ENCODE measurements at regions not wholly inside any gene's neighbourhood (a gene's known extent, or its start where the extent isn't known, plus 50 kb on each side); places are given as distances from the start of the nearest gene placed in this dataset.

DNA sequence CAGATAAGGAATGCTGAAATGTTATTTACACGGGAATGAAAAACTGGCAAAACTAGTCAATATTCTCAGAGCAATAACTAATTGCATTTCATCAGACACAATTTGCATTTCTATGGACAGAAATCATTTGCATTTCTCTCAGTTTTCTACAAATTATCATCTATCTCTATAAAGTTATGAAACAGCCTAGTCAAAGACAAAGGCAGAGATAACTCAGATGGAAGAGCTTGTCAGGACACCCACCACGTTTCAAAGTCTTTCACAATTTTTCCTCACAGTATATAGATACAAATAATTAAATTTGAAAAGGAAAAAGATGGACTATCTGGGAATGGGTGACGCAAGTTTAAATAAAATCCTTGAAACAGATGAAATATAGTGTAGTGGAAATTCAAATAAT lies 230.8 kb downstream of the GASK1B start:
- H2AK5ac ChIP-seq (ENCODE audit: low read length) = no peak overlapping the region
- H3K4ac ChIP-seq (ENCODE audit: low read depth, low read length) = no peak overlapping the region
- H2BK120ac ChIP-seq (ENCODE audit: insufficient read depth, low read length, poor library complexity) = no peak overlapping the region
- H4K91ac ChIP-seq (ENCODE audit: low read depth, low read length) = no peak overlapping the region
- H3K4me3 ChIP-seq (ENCODE audit: low read depth, low read length) = no peak overlapping the region
- no peaks in the 10 kb centered on the region for H3K36me3 ChIP-seq (ENCODE audit: control insufficient read depth in 1 of 2, insufficient read depth in 2 of 2, low read length in 2 of 2)
- H2BK12ac ChIP-seq (ENCODE audit: low read length) = no peak overlapping the region
- H3K9ac ChIP-seq (ENCODE audit: low read length) = no peak overlapping the region
- H2BK5ac ChIP-seq (ENCODE audit: low read depth, low read length, poor library complexity) = no peak overlapping the region
- DNase-seq = no peak
- no peak overlapping the region for H4K8ac ChIP-seq (ENCODE audit: low read depth, low read length)
- H3K27ac ChIP-seq (ENCODE audit: low read depth, low read length) = no peak overlapping the region
- no peak overlapping the region for H2AFZ ChIP-seq (ENCODE audit: insufficient read depth, low read length, poor library complexity)
- no peaks in the 10 kb centered on the region for H3K9me3 ChIP-seq (ENCODE audit: insufficient read depth, low read depth, low read length)
- no peaks in the 10 kb centered on the region for H3K4me1 ChIP-seq (ENCODE audit: control insufficient read depth in 1 of 2, insufficient read depth in 2 of 2, low read length in 2 of 2)
- no peak overlapping the region for H3K4me2 ChIP-seq (ENCODE audit: low read length)
- no peak overlapping the region for H3K14ac ChIP-seq (ENCODE audit: low read length)
- no peaks in the 10 kb centered on the region for H3K27me3 ChIP-seq (ENCODE audit: insufficient read depth, low read length)
- H3K79me2 ChIP-seq (ENCODE audit: control insufficient read depth, insufficient read depth, low read length, poor library complexity) = no peaks in the 10 kb centered on the region
- WGBS (ENCODE audit: extremely low coverage, insufficient coverage, insufficient read length) = no CpG with 5 or more reads among the region's 3 CpGs
- no peak overlapping the region for H3K23ac ChIP-seq (ENCODE audit: low read length)
- no peak overlapping the region for H4K12ac ChIP-seq (ENCODE audit: low read depth, low read length)
- H3K79me1 ChIP-seq (ENCODE audit: low read length) = no peaks in the 10 kb centered on the region
- H3K18ac ChIP-seq (ENCODE audit: low read length) = no peak overlapping the region

DNA sequence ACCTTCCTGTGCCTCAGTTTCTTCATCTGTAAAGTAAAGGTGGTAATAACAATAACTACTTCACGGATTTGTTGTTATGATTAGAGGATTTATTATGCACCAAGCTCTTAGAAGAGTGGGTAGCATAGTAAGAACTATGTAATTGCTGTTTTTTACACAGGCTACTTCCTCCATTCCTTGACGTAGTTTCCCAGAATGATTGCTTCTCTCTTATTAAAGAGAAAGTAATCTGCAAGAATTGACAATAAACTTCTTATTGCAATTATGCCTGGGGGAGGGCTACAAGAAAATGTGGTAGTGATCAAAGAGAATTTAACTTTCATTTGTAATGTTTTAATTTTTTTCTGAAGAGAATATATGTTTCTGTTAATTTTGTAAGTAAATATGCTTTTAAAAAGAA lies 238.7 kb downstream of the GASK1B start:
- H2BK5ac ChIP-seq (ENCODE audit: low read depth, low read length, poor library complexity) = no peak overlapping the region
- H3K9me3 ChIP-seq (ENCODE audit: insufficient read depth, low read depth, low read length) = no peaks in the 10 kb centered on the region
- no peak overlapping the region for H3K27ac ChIP-seq (ENCODE audit: low read depth, low read length)
- no peaks in the 10 kb centered on the region for H3K79me2 ChIP-seq (ENCODE audit: control insufficient read depth, insufficient read depth, low read length, poor library complexity)
- no peak overlapping the region for H4K91ac ChIP-seq (ENCODE audit: low read depth, low read length)
- H2BK120ac ChIP-seq (ENCODE audit: insufficient read depth, low read length, poor library complexity) = no peak overlapping the region
- DNase-seq = no peak
- no peak overlapping the region for H3K18ac ChIP-seq (ENCODE audit: low read length)
- no peaks in the 10 kb centered on the region for H3K36me3 ChIP-seq (ENCODE audit: control insufficient read depth in 1 of 2, insufficient read depth in 2 of 2, low read length in 2 of 2)
- no peak overlapping the region for H2AK5ac ChIP-seq (ENCODE audit: low read length)
- H3K14ac ChIP-seq (ENCODE audit: low read length) = no peak overlapping the region
- H3K4me1 ChIP-seq (ENCODE audit: control insufficient read depth in 1 of 2, insufficient read depth in 2 of 2, low read length in 2 of 2) = no peaks in the 10 kb centered on the region
- no CpG with 5 or more reads among the region's 2 CpGs for WGBS (ENCODE audit: extremely low coverage, insufficient coverage, insufficient read length)
- H3K23ac ChIP-seq (ENCODE audit: low read length) = no peak overlapping the region
- no peak overlapping the region for H4K8ac ChIP-seq (ENCODE audit: low read depth, low read length)
- H3K4ac ChIP-seq (ENCODE audit: low read depth, low read length) = no peak overlapping the region
- no peaks in the 10 kb centered on the region for H3K27me3 ChIP-seq (ENCODE audit: insufficient read depth, low read length)
- H3K79me1 ChIP-seq (ENCODE audit: low read length) = no peaks in the 10 kb centered on the region
- H3K9ac ChIP-seq (ENCODE audit: low read length) = no peak overlapping the region
- no peak overlapping the region for H2AFZ ChIP-seq (ENCODE audit: insufficient read depth, low read length, poor library complexity)
- no peak overlapping the region for H2BK12ac ChIP-seq (ENCODE audit: low read length)
- H3K4me3 ChIP-seq (ENCODE audit: low read depth, low read length) = no peak overlapping the region
- H3K4me2 ChIP-seq (ENCODE audit: low read length) = no peak overlapping the region
- no peak overlapping the region for H4K12ac ChIP-seq (ENCODE audit: low read depth, low read length)

DNA sequence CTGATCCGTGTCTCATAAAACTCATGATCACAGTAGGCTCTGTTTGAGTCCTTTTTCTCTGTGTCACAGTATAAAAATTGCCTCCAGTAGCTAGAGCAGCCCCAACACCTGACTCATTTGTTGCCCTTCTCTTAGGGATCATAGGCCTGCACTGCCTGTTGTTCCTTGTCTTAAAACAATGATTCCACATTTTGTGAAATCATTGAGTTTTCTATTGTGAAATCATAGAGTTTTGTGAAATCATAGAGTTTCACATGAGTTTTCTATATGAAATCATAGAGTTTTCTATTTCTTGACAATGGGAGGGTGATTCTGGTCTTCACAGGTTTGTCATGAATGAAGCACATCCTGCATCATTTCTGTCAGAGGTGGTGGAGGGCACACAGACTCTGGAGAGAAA lies 239.9 kb downstream of the GASK1B start:
- DNase-seq = no peak
- no CpG with 5 or more reads among the region's 1 CpG for WGBS (ENCODE audit: extremely low coverage, insufficient coverage, insufficient read length)
- no peak overlapping the region for H2AFZ ChIP-seq (ENCODE audit: insufficient read depth, low read length, poor library complexity)

DNA sequence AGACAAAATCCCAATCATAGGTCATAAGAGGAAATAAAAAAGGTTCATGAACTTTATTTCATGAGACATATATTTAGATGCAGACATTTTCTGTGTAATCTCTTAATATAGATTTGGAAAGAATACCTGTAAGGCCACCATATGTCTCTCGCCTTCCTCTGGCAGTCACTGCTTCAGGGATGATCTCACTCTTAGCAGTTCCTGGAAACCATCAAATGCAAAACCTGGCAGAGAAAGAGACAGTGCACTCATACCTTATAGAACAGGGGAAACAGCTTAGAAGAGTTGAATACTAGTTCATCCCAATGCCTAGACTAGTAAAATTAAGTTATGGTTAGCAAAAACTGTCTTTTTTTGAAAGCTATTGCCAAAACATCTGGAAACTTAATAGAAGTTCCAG lies 243.3 kb downstream of the GASK1B start:
- no peak overlapping the region for H3K4me3 ChIP-seq (ENCODE audit: low read depth, low read length)
- no peak overlapping the region for H2BK120ac ChIP-seq (ENCODE audit: insufficient read depth, low read length, poor library complexity)
- no peaks in the 10 kb centered on the region for H3K36me3 ChIP-seq (ENCODE audit: control insufficient read depth in 1 of 2, insufficient read depth in 2 of 2, low read length in 2 of 2)
- no CpG with 5 or more reads among the region's 1 CpG for WGBS (ENCODE audit: extremely low coverage, insufficient coverage, insufficient read length)
- H3K27ac ChIP-seq (ENCODE audit: low read depth, low read length) = no peak overlapping the region
- no peak overlapping the region for H4K12ac ChIP-seq (ENCODE audit: low read depth, low read length)
- no peak overlapping the region for H2AK5ac ChIP-seq (ENCODE audit: low read length)
- H3K79me1 ChIP-seq (ENCODE audit: low read length) = no peaks in the 10 kb centered on the region
- no peak overlapping the region for H4K91ac ChIP-seq (ENCODE audit: low read depth, low read length)
- H3K14ac ChIP-seq (ENCODE audit: low read length) = no peak overlapping the region
- H2BK5ac ChIP-seq (ENCODE audit: low read depth, low read length, poor library complexity) = no peak overlapping the region
- no peak overlapping the region for H3K18ac ChIP-seq (ENCODE audit: low read length)
- H3K4ac ChIP-seq (ENCODE audit: low read depth, low read length) = no peak overlapping the region
- H3K9ac ChIP-seq (ENCODE audit: low read length) = no peak overlapping the region
- H3K23ac ChIP-seq (ENCODE audit: low read length) = no peak overlapping the region
- no peaks in the 10 kb centered on the region for H3K9me3 ChIP-seq (ENCODE audit: insufficient read depth, low read depth, low read length)
- H3K4me1 ChIP-seq (ENCODE audit: control insufficient read depth in 1 of 2, insufficient read depth in 2 of 2, low read length in 2 of 2) = no peaks in the 10 kb centered on the region
- H3K27me3 ChIP-seq (ENCODE audit: insufficient read depth, low read length) = no peaks in the 10 kb centered on the region
- H2AFZ ChIP-seq (ENCODE audit: insufficient read depth, low read length, poor library complexity) = no peak overlapping the region
- no peak overlapping the region for H3K4me2 ChIP-seq (ENCODE audit: low read length)
- no peak overlapping the region for H2BK12ac ChIP-seq (ENCODE audit: low read length)
- H3K79me2 ChIP-seq (ENCODE audit: control insufficient read depth, insufficient read depth, low read length, poor library complexity) = no peaks in the 10 kb centered on the region
- no peak overlapping the region for H4K8ac ChIP-seq (ENCODE audit: low read depth, low read length)
- no peak for DNase-seq

More for the DNA sequence above, 239.9 kb downstream of the GASK1B start:
- Histone ChIP-seq H3K79me2 (ENCODE audit: control insufficient read depth, insufficient read depth, low read length, poor library complexity) (no peaks in the 10 kb centered on the region), H3K18ac (ENCODE audit: low read length) (no peak overlapping the region), H3K4me1 (ENCODE audit: control insufficient read depth in 1 of 2, insufficient read depth in 2 of 2, low read length in 2 of 2) (no peaks in the 10 kb centered on the region), H2AK5ac (ENCODE audit: low read length) (no peak overlapping the region), H3K27me3 (ENCODE audit: insufficient read depth, low read length) (no peaks in the 10 kb centered on the region), H3K23ac (ENCODE audit: low read length) (no peak overlapping the region), H3K36me3 (ENCODE audit: control insufficient read depth in 1 of 2, insufficient read depth in 2 of 2, low read length in 2 of 2) (no peaks in the 10 kb centered on the region), H4K91ac (ENCODE audit: low read depth, low read length) (no peak overlapping the region), H4K8ac (ENCODE audit: low read depth, low read length) (no peak overlapping the region), H3K4me2 (ENCODE audit: low read length) (no peak overlapping the region), H3K4ac (ENCODE audit: low read depth, low read length) (no peak overlapping the region), H3K9ac (ENCODE audit: low read length) (no peak overlapping the region), H3K27ac (ENCODE audit: low read depth, low read length) (no peak overlapping the region), H3K79me1 (ENCODE audit: low read length) (no peaks in the 10 kb centered on the region), H2BK120ac (ENCODE audit: insufficient read depth, low read length, poor library complexity) (no peak overlapping the region), H4K12ac (ENCODE audit: low read depth, low read length) (no peak overlapping the region), H2BK12ac (ENCODE audit: low read length) (no peak overlapping the region), H3K14ac (ENCODE audit: low read length) (no peak overlapping the region), H2BK5ac (ENCODE audit: low read depth, low read length, poor library complexity) (no peak overlapping the region), H3K9me3 (ENCODE audit: insufficient read depth, low read depth, low read length) (no peaks in the 10 kb centered on the region), H3K4me3 (ENCODE audit: low read depth, low read length) (no peak overlapping the region)

All from trophoblast cell (in vitro differentiated cells and primary cell).